HepG2 (cell line): ENCODE measurements at regions not wholly inside any gene's neighbourhood (a gene's known extent, or its start where the extent isn't known, plus 50 kb on each side); places are given as distances from the start of the nearest gene placed in this dataset.

Source experiments
- ATAC-seq: fragments of 200-7000 bp; cut with Tn5 transposase; 3 replicates; pipeline ENCODE4 v1.9.1; 2020; ENCODE audit warnings: mild to moderate bottlenecking, moderate library complexity
- BruUV-seq: library from RNA; stranded (reverse); fragments of 400-500 nt; replicated peaks from 2 replicates; lab custom pipeline; 2021; lab: Mats Ljungman, UMichigan
- CTCF ChIA-PET: fragments of 300-600 bp; formaldehyde crosslinking; extraction: SDS; loops from one replicate; lab custom pipeline; 2021; ENCODE audit warnings: low total read pairs, inconsistent platforms, low intra/inter-chr PET ratio; lab: Yijun Ruan, JAX
- POLR2A ChIA-PET: fragments of 350-600 bp; sonication (Branson Sonifier 250); formaldehyde crosslinking; loops from one replicate; lab custom pipeline; 2020; ENCODE audit warnings: antibody characterized with exemption, inconsistent platforms; lab: Yijun Ruan, JAX
- DNase-seq: peaks from one replicate; pipeline ENCODE4 v3.0.0-alpha.2; 2015; ENCODE audit warnings: low spot score
- FAIRE-seq: peaks from 3 replicates; lab custom pipeline; 2011; peaks lifted over from hg19 to GRCh38; lab: Jason Lieb, UNC
- H2AFZ ChIP-seq: one replicate; pipeline ENCODE4 v1.6.1; 2011; ENCODE audit warnings: low read length, inconsistent platforms
- H3K27ac ChIP-seq: fragments of 300-600 bp; 3 replicates; pipeline ENCODE4 v1.8.0; 2011; ENCODE audit warnings: mixed run types, mild to moderate bottlenecking, mixed read lengths, low read length, inconsistent platforms; ENCODE audit not compliant: insufficient read depth; ENCODE audit errors: extremely low read length
- H3K27me3 ChIP-seq, 2 experiments: fragments of 200-600 bp in 1 of 2; 2 replicates in 1 of 2; 3 replicates in 1 of 2; pipeline versions ENCODE4 v1.6.0 to v1.8.0; 2011; ENCODE audit warnings: low read length in 2 of 2, mild to moderate bottlenecking in 2 of 2, moderate library complexity in 2 of 2, inconsistent platforms in 1 of 2; ENCODE audit not compliant: insufficient read depth in 2 of 2, control insufficient read depth in 1 of 2
- H3K36me3 ChIP-seq, 2 experiments: fragments of 200-600 bp in 1 of 2; replicated peaks in 1 of 2; 2 replicates in 1 of 2; 3 replicates in 1 of 2; pipeline versions ENCODE4 v1.5.1 to v1.8.0; 2011; ENCODE audit warnings: low read length in 2 of 2, inconsistent platforms in 1 of 2; ENCODE audit not compliant: insufficient read depth in 2 of 2, control insufficient read depth in 1 of 2
- H3K4me1 ChIP-seq: 2 replicates; pipeline ENCODE4 v1.5.1; 2012; ENCODE audit warnings: low read length, inconsistent platforms; ENCODE audit not compliant: insufficient read depth
- H3K4me2 ChIP-seq: 2 replicates; pipeline ENCODE4 v1.6.0; 2011; ENCODE audit warnings: low read depth, low read length, inconsistent platforms
- H3K4me3 ChIP-seq, 3 experiments: fragments of 200-600 bp in 1 of 3; sonication (generic), shearing (Covaris generic) in 1 of 3; replicated peaks in 1 of 3; 2 replicates each; pipeline ENCODE4 v1.5.1; 2011 to 2016; ENCODE audit warnings: low read length in 3 of 3, inconsistent platforms in 2 of 3, low read depth in 2 of 3, mild to moderate bottlenecking in 2 of 3, control low read depth in 1 of 3, mixed read lengths in 1 of 3; ENCODE audit not compliant: insufficient read depth in 1 of 3
- H3K79me2 ChIP-seq: one replicate; pipeline ENCODE4 v1.6.1; 2011; ENCODE audit warnings: low read length, inconsistent platforms; ENCODE audit not compliant: insufficient read depth
- H3K9ac ChIP-seq: 2 replicates; pipeline ENCODE4 v1.6.0; 2011; ENCODE audit warnings: mild to moderate bottlenecking, low read depth, low read length, inconsistent platforms; ENCODE audit not compliant: insufficient read depth
- H3K9me3 ChIP-seq: 2 replicates; pipeline ENCODE4 v1.5.1; 2012; ENCODE audit warnings: mild to moderate bottlenecking, low read length
- H4K20me1 ChIP-seq: 2 replicates; pipeline ENCODE4 v1.6.0; 2011; ENCODE audit warnings: inconsistent platforms, mild to moderate bottlenecking, low read length, moderate library complexity; ENCODE audit not compliant: insufficient read depth
- CENPBD1 ChIP-seq: sonication (generic); formaldehyde crosslinking; IDR thresholded peaks from 2 replicates; pipeline ENCODE4 v1.8.0; 2022; ENCODE audit warnings: missing genetic modification reagents, low read depth, mild to moderate bottlenecking, borderline replicate concordance
- GATAD2A ChIP-seq: IDR thresholded peaks from 2 replicates; pipeline ENCODE4 v1.6.1; 2016
- REL ChIP-seq: sonication (generic); formaldehyde crosslinking; conservative IDR thresholded peaks from 2 replicates; pipeline ENCODE4 v1.8.0; 2022; ENCODE audit warnings: mild to moderate bottlenecking, missing genetic modification reagents, moderate library complexity
- ZNF562 ChIP-seq: sonication (generic); formaldehyde crosslinking; IDR thresholded peaks from 2 replicates; pipeline ENCODE4 v1.8.0; 2022; ENCODE audit warnings: missing genetic modification reagents, borderline replicate concordance
- ZNF572 ChIP-seq: sonication (generic); formaldehyde crosslinking; IDR thresholded peaks from 2 replicates; pipeline ENCODE4 v1.5.1; 2020; ENCODE audit warnings: mild to moderate bottlenecking, missing genetic modification reagents
- WGBS: methylation state at CpG from one replicate; pipeline ENCODE4 v1.1.6; 2017; ENCODE audit warnings: low lambda C conversion rate; 5-methylcytosine and 5-hydroxymethylcytosine counted together
- in situ Hi-C: cut with HindIII; loops from 2 replicates; pipeline ENCODE4 v1.10.0; 2017; ENCODE audit warnings: low pct_unique_long_range_greater_than_20kb; ENCODE audit not compliant: extremely low pct_ligation_motif_present
- intact Hi-C: fragments of 100-400 bp; cut with micrococcal nuclease; formaldehyde crosslinking; loops from one replicate; pipeline ENCODE4 v1.10.0; 2022; ENCODE audit not compliant: unreplicated experiment
- TF ChIP-seq, protein P1 (sequence below): sonication (generic); formaldehyde crosslinking; IDR thresholded peaks from 2 replicates; pipeline ENCODE4 v1.4.0; 2020; ENCODE audit warnings: missing genetic modification reagents
- TF ChIP-seq, protein P2 (sequence below): sonication (generic); formaldehyde crosslinking; IDR thresholded peaks from 2 replicates; pipeline ENCODE4 v1.5.0; 2020; ENCODE audit warnings: mild to moderate bottlenecking, missing genetic modification reagents, moderate library complexity
- TF ChIP-seq, protein P3 (sequence below): sonication (generic); formaldehyde crosslinking; IDR thresholded peaks from 2 replicates; pipeline ENCODE4 v1.4.0; 2020; ENCODE audit warnings: missing genetic modification reagents
- TF ChIP-seq, protein P4 (sequence below): sonication (generic); formaldehyde crosslinking; IDR thresholded peaks from 2 replicates; pipeline ENCODE4 v1.8.0; 2022; ENCODE audit warnings: mild to moderate bottlenecking, missing genetic modification reagents, borderline replicate concordance

DNA sequence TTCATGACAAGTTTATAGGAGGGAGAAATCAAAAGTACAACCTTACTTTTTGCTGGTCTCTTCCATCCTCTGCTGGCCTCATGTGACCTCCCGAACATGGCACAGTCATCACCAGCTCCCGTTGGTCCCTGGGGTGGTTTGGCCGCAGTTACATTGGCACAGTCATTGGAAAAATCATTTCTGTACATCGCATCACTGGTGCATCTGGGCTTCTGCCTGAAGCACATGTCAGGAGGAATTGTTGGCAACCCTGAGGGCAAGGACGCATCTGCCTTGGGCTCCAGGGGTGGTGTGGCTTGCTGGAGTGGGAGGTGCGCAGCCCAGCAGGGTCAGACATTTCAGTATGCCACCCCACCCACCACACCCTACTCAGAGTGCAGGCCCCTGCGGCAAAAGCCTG lies 162.9 kb upstream of the SLC24A3 start:
- H3K4me2 ChIP-seq, result no peak overlapping the region
- no peak overlapping the region for H3K27ac ChIP-seq
- no peaks in the 10 kb centered on the region for H3K4me1 ChIP-seq
- ATAC-seq (no peak), FAIRE-seq (no peak), DNase-seq (no peak)
- H3K27me3 ChIP-seq, result peaks cover 0 to 10% of the 10 kb centered on the region in 2 experiments; a peak in 1 of 5 replicates
- in situ Hi-C loops, result no loop called here
- no peaks in the 10 kb centered on the region for H4K20me1 ChIP-seq
- ChIA-PET POLR2A (no interaction called here), CTCF (no interaction called here)
- H3K4me3 ChIP-seq, result no peak overlapping the region
- no peaks in the 10 kb centered on the region for H3K9me3 ChIP-seq
- no peak for TF ChIP-seq GATAD2A
- no peak overlapping the region for H3K9ac ChIP-seq
- no TSS peak for BruUV-seq
- WGBS, result 9% methylated on average over 7 of the region's 7 CpGs
- no peak overlapping the region for H2AFZ ChIP-seq
- no peaks in the 10 kb centered on the region for H3K79me2 ChIP-seq
- intact Hi-C loops, result no loop called here
- no peaks in the 10 kb centered on the region for H3K36me3 ChIP-seq

DNA sequence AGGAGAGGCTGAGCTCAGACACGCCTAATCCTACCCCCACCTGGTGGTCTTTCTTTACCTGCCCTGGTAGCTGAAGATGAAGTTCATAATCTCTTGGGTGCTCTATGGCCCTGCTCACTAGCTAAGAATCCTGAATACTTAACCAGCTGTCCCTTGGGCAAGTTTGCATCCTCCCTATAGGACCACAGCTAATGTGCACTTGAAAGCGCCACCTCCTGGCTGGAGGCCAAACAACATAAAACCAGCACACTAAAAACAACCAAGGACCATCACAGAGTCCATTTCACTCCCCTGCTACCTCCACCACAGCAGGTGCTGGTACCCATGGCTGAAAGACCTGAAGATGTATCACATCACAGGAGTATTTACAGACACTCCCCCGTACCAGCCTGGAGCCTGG lies 155.5 kb upstream of the SLC24A3 start:
- H3K4me3 ChIP-seq, result no peak overlapping the region
- H3K9me3 ChIP-seq, result peaks cover 60% of the 10 kb centered on the region
- ChIA-PET POLR2A (no interaction called here), CTCF (interaction anchor here (0.8 kb wide), 1 partner anchor 425 kb away, joined by 3 read pairs; no protein-coding TSS in a partner anchor)
- WGBS, result 23% methylated on average over 3 of the region's 3 CpGs
- no peaks in the 10 kb centered on the region for H3K36me3 ChIP-seq
- no peak overlapping the region for H3K9ac ChIP-seq
- FAIRE-seq, result no peak
- H4K20me1 ChIP-seq, result no peaks in the 10 kb centered on the region
- no peak for DNase-seq
- no peaks in the 10 kb centered on the region for H3K4me1 ChIP-seq
- intact Hi-C loops (no loop called here), in situ Hi-C loops (loop anchor here (10.0 kb wide), 1 partner anchor 58 kb away; no protein-coding TSS in a partner anchor)
- H3K79me2 ChIP-seq, result no peaks in the 10 kb centered on the region
- no peak overlapping the region for H3K4me2 ChIP-seq
- H3K27ac ChIP-seq, result no peak overlapping the region
- H3K27me3 ChIP-seq, result no peaks in the 10 kb centered on the region
- no peak overlapping the region for H2AFZ ChIP-seq
- no TSS peak for BruUV-seq
- no peak for ATAC-seq
- TF ChIP-seq, protein P1, sequence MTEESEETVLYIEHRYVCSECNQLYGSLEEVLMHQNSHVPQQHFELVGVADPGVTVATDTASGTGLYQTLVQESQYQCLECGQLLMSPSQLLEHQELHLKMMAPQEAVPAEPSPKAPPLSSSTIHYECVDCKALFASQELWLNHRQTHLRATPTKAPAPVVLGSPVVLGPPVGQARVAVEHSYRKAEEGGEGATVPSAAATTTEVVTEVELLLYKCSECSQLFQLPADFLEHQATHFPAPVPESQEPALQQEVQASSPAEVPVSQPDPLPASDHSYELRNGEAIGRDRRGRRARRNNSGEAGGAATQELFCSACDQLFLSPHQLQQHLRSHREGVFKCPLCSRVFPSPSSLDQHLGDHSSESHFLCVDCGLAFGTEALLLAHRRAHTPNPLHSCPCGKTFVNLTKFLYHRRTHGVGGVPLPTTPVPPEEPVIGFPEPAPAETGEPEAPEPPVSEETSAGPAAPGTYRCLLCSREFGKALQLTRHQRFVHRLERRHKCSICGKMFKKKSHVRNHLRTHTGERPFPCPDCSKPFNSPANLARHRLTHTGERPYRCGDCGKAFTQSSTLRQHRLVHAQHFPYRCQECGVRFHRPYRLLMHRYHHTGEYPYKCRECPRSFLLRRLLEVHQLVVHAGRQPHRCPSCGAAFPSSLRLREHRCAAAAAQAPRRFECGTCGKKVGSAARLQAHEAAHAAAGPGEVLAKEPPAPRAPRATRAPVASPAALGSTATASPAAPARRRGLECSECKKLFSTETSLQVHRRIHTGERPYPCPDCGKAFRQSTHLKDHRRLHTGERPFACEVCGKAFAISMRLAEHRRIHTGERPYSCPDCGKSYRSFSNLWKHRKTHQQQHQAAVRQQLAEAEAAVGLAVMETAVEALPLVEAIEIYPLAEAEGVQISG (CRISPR knock-in tag), result peak; percentile 75
- TF ChIP-seq, protein P2, sequence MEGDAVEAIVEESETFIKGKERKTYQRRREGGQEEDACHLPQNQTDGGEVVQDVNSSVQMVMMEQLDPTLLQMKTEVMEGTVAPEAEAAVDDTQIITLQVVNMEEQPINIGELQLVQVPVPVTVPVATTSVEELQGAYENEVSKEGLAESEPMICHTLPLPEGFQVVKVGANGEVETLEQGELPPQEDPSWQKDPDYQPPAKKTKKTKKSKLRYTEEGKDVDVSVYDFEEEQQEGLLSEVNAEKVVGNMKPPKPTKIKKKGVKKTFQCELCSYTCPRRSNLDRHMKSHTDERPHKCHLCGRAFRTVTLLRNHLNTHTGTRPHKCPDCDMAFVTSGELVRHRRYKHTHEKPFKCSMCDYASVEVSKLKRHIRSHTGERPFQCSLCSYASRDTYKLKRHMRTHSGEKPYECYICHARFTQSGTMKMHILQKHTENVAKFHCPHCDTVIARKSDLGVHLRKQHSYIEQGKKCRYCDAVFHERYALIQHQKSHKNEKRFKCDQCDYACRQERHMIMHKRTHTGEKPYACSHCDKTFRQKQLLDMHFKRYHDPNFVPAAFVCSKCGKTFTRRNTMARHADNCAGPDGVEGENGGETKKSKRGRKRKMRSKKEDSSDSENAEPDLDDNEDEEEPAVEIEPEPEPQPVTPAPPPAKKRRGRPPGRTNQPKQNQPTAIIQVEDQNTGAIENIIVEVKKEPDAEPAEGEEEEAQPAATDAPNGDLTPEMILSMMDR (CRISPR knock-in tag), result 0 out of 2 replicates have a peak, but pooled peaks have one; percentile 26
- TF ChIP-seq, protein P3, sequence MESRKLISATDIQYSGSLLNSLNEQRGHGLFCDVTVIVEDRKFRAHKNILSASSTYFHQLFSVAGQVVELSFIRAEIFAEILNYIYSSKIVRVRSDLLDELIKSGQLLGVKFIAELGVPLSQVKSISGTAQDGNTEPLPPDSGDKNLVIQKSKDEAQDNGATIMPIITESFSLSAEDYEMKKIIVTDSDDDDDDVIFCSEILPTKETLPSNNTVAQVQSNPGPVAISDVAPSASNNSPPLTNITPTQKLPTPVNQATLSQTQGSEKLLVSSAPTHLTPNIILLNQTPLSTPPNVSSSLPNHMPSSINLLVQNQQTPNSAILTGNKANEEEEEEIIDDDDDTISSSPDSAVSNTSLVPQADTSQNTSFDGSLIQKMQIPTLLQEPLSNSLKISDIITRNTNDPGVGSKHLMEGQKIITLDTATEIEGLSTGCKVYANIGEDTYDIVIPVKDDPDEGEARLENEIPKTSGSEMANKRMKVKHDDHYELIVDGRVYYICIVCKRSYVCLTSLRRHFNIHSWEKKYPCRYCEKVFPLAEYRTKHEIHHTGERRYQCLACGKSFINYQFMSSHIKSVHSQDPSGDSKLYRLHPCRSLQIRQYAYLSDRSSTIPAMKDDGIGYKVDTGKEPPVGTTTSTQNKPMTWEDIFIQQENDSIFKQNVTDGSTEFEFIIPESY (CRISPR knock-in tag), result no peak
- TF ChIP-seq, protein P4, sequence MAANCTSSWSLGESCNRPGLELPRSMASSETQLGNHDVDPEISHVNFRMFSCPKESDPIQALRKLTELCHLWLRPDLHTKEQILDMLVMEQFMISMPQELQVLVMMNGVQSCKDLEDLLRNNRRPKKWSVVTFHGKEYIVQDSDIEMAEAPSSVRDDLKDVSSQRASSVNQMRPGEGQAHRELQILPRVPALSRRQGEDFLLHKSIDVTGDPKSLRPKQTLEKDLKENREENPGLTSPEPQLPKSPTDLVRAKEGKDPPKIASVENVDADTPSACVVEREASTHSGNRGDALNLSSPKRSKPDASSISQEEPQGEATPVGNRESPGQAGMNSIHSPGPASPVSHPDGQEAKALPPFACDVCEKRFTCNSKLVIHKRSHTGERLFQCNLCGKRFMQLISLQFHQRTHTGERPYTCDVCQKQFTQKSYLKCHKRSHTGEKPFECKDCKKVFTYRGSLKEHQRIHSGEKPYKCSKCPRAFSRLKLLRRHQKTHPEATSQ, result no peak
- no peak for TF ChIP-seq REL (CRISPR knock-in tag)
- no peak for TF ChIP-seq ZNF562
- no peak for TF ChIP-seq CENPBD1 (CRISPR knock-in tag)
- no peak for TF ChIP-seq ZNF572
